ENCODE measurements at regions not wholly inside any gene's neighbourhood (a gene's known extent, or its start where the extent isn't known, plus 50 kb on each side); places are given as distances from the start of the nearest gene placed in this dataset.

- TF ChIP-seq EZH2phosphoT487 (IDR thresholded peaks at IDR 0.05; ENCODE audit: low read depth, severe bottlenecking, unreplicated experiment), result no peak
- no peak for TF ChIP-seq EZH2 (IDR thresholded peaks at IDR 0.05; ENCODE audit: borderline replicate concordance)
- TF ChIP-seq, protein P1, sequence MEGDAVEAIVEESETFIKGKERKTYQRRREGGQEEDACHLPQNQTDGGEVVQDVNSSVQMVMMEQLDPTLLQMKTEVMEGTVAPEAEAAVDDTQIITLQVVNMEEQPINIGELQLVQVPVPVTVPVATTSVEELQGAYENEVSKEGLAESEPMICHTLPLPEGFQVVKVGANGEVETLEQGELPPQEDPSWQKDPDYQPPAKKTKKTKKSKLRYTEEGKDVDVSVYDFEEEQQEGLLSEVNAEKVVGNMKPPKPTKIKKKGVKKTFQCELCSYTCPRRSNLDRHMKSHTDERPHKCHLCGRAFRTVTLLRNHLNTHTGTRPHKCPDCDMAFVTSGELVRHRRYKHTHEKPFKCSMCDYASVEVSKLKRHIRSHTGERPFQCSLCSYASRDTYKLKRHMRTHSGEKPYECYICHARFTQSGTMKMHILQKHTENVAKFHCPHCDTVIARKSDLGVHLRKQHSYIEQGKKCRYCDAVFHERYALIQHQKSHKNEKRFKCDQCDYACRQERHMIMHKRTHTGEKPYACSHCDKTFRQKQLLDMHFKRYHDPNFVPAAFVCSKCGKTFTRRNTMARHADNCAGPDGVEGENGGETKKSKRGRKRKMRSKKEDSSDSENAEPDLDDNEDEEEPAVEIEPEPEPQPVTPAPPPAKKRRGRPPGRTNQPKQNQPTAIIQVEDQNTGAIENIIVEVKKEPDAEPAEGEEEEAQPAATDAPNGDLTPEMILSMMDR (IDR thresholded peaks at IDR 0.05; ENCODE audit: poor library complexity), result no peak
Observed at GRCh38 chr13:73943965-73944233, 190.3 kb downstream of the KLF12 start.

All from hepatocyte (in vitro differentiated cells).